ENCODE measurements at regions not wholly inside any gene's neighbourhood (a gene's known extent, or its start where the extent isn't known, plus 50 kb on each side); places are given as distances from the start of the nearest gene placed in this dataset.

DNA sequence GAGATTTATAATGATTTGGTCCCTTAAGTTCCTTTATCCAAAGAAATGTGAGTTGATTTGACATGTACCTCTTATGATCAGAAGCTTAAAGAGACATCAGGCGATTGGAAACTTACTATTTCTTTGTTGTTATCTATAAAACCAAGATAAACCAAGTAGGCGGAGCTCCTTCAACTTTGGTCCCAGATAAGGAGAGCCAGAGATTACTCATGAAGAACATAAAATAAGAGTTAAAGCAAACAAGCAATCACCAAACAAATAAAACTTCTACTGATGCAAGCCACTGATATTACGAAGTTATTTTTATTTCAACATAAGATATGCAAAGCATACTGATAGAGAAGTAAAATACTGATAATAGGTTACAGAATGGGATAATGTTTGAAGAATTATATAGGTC, 141.5 kb upstream of the CDH18 start:
- Histone ChIP-seq H3K9ac (ENCODE audit: low read length) (no peak overlapping the region), H3K79me2 (ENCODE audit: control insufficient read depth, insufficient read depth, low read length) (no peaks in the 10 kb centered on the region), H3K27ac (ENCODE audit: low read length in 2 of 2) (no peak overlapping the region), H3K4me3 (ENCODE audit: control extremely low read depth in 1 of 5, extremely low read depth in 1 of 5, insufficient read depth in 1 of 5, low read depth in 2 of 5, low read length in 4 of 5) (no peak overlapping the region), H3K4me2 (replicated peaks; ENCODE audit: low read depth, low read length, poor library complexity, severe bottlenecking) (no peak overlapping the region), H3K27me3 (replicated peaks in 1 of 4; ENCODE audit: control extremely low read depth in 1 of 4, control insufficient read depth in 3 of 4, insufficient read depth in 4 of 4, low read length in 3 of 4) (no peaks in the 10 kb centered on the region), H2AFZ (ENCODE audit: insufficient read depth, low read depth, low read length, poor library complexity, severe bottlenecking) (no peak overlapping the region), H3K36me3 (replicated peaks in 1 of 2; ENCODE audit: control extremely low read depth in 1 of 2, control insufficient read depth in 1 of 2, extremely low read depth in 1 of 2, insufficient read depth in 2 of 2, low read length in 1 of 2) (no peaks in the 10 kb centered on the region), H3K9me3 (ENCODE audit: control extremely low read depth in 1 of 3, control insufficient read depth in 2 of 3, insufficient read depth in 1 of 3, low read length in 2 of 3) (no peaks in the 10 kb centered on the region), H3K4me1 (ENCODE audit: control insufficient read depth in 2 of 2, insufficient read depth in 2 of 2, low read length in 2 of 2) (no peaks in the 10 kb centered on the region), H4K20me1 (ENCODE audit: control insufficient read depth, insufficient read depth, low read length, poor library complexity, severe bottlenecking) (no peaks in the 10 kb centered on the region)
- CTCF ChIA-PET = no interaction called here
- intact Hi-C loops (cut with micrococcal nuclease) = no loop called here
- no CpG with 5 or more reads among the region's 3 CpGs for WGBS (ENCODE audit: insufficient coverage)
- Mint-ChIP-seq H3K27ac (no peak overlapping the region), H3K27me3 (no peaks in the 10 kb centered on the region), H3K4me1 (no peaks in the 10 kb centered on the region), H3K4me3 (no peak overlapping the region), H3K9me3 (ENCODE audit: insufficient read depth) (peaks cover 3% of the 10 kb centered on the region)
- TF ChIP-seq, protein P1, sequence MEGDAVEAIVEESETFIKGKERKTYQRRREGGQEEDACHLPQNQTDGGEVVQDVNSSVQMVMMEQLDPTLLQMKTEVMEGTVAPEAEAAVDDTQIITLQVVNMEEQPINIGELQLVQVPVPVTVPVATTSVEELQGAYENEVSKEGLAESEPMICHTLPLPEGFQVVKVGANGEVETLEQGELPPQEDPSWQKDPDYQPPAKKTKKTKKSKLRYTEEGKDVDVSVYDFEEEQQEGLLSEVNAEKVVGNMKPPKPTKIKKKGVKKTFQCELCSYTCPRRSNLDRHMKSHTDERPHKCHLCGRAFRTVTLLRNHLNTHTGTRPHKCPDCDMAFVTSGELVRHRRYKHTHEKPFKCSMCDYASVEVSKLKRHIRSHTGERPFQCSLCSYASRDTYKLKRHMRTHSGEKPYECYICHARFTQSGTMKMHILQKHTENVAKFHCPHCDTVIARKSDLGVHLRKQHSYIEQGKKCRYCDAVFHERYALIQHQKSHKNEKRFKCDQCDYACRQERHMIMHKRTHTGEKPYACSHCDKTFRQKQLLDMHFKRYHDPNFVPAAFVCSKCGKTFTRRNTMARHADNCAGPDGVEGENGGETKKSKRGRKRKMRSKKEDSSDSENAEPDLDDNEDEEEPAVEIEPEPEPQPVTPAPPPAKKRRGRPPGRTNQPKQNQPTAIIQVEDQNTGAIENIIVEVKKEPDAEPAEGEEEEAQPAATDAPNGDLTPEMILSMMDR (IDR thresholded peaks at IDR 0.05) = no peak
- no peak for TF ChIP-seq EZH2 (IDR thresholded peaks at IDR 0.05; ENCODE audit: borderline replicate concordance, insufficient read depth, low read depth, low read length, poor library complexity, severe bottlenecking)
- ATAC-seq (ENCODE audit: low read depth) (no peak), DNase-seq (no peak)
- POLR2A ChIA-PET = no interaction called here

DNA sequence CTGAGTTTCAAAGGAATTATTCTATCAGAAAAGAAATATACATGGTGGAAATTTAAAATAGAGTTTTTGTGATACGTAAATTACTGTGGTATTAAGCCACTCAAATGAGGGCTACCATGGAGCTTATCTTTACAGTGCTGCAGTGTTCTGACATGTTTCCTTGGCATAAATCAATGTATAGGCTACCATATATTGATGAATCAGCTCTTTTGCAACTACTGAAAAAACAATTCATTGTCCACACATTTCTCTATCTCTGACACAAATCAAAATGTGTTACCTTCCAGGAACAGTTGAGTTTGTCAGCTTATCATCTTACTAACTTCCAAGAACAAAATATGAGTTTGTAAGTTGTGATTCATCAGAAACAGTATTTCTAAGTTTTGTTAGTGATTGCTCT, 140.3 kb upstream of the CDH18 start:
- H3K36me3 ChIP-seq (replicated peaks in 1 of 2; ENCODE audit: control extremely low read depth in 1 of 2, control insufficient read depth in 1 of 2, extremely low read depth in 1 of 2, insufficient read depth in 2 of 2, low read length in 1 of 2) = no peaks in the 10 kb centered on the region
- DNase-seq (no peak), ATAC-seq (ENCODE audit: low read depth) (no peak)
- intact Hi-C loops (cut with micrococcal nuclease) = no loop called here
- no peak overlapping the region for H3K9ac ChIP-seq (ENCODE audit: low read length)
- no peaks in the 10 kb centered on the region for H3K4me1 ChIP-seq (ENCODE audit: control insufficient read depth in 2 of 2, insufficient read depth in 2 of 2, low read length in 2 of 2)
- no peak overlapping the region for H2AFZ ChIP-seq (ENCODE audit: insufficient read depth, low read depth, low read length, poor library complexity, severe bottlenecking)
- no peaks in the 10 kb centered on the region for H3K27me3 ChIP-seq (replicated peaks in 1 of 4; ENCODE audit: control extremely low read depth in 1 of 4, control insufficient read depth in 3 of 4, insufficient read depth in 4 of 4, low read length in 3 of 4)
- Mint-ChIP-seq H3K27ac (no peak overlapping the region), H3K4me1 (no peaks in the 10 kb centered on the region), H3K27me3 (no peaks in the 10 kb centered on the region), H3K9me3 (ENCODE audit: insufficient read depth) (peaks cover 3% of the 10 kb centered on the region), H3K4me3 (no peak overlapping the region)
- WGBS (ENCODE audit: insufficient coverage) = no CpG with 5 or more reads among the region's 1 CpG
- POLR2A ChIA-PET = no interaction called here
- no peak for TF ChIP-seq EZH2 (IDR thresholded peaks at IDR 0.05; ENCODE audit: borderline replicate concordance, insufficient read depth, low read depth, low read length, poor library complexity, severe bottlenecking)
- TF ChIP-seq, protein P1 (IDR thresholded peaks at IDR 0.05) = no peak
- CTCF ChIA-PET = no interaction called here
- no peak overlapping the region for H3K27ac ChIP-seq (ENCODE audit: low read length in 2 of 2)
- H3K9me3 ChIP-seq (ENCODE audit: control extremely low read depth in 1 of 3, control insufficient read depth in 2 of 3, insufficient read depth in 1 of 3, low read length in 2 of 3) = peaks cover 0 to 2% (median 0%) of the 10 kb centered on the region in 3 donors
- H3K79me2 ChIP-seq (ENCODE audit: control insufficient read depth, insufficient read depth, low read length) = no peaks in the 10 kb centered on the region
- H4K20me1 ChIP-seq (ENCODE audit: control insufficient read depth, insufficient read depth, low read length, poor library complexity, severe bottlenecking) = no peaks in the 10 kb centered on the region
- no peak overlapping the region for H3K4me3 ChIP-seq (ENCODE audit: control extremely low read depth in 1 of 5, extremely low read depth in 1 of 5, insufficient read depth in 1 of 5, low read depth in 2 of 5, low read length in 4 of 5)
- H3K4me2 ChIP-seq (replicated peaks; ENCODE audit: low read depth, low read length, poor library complexity, severe bottlenecking) = no peak overlapping the region

Measured in B cell (primary cell).